Loucy (cell line): ENCODE measurements at regions not wholly inside any gene's neighbourhood (a gene's known extent, or its start where the extent isn't known, plus 50 kb on each side); places are given as distances from the start of the nearest gene placed in this dataset.

Experiments used
- H2AFZ ChIP-seq: fragments of 200-600 bp; sonication (generic); 2 replicates; pipeline ENCODE4 v1.6.0; 2016; ENCODE audit warnings: antibody characterized with exemption, mild to moderate bottlenecking, low read length, moderate library complexity
- H3F3A ChIP-seq: fragments of 200-600 bp; 2 replicates; pipeline ENCODE4 v1.6.0; 2016; ENCODE audit warnings: antibody characterized with exemption, low read depth, mild to moderate bottlenecking
- H3K27me3 ChIP-seq: fragments of 200-600 bp; sonication (generic); 2 replicates; pipeline ENCODE4 v1.6.1; 2014; ENCODE audit warnings: low read length, mild to moderate bottlenecking; ENCODE audit not compliant: insufficient read depth, poor library complexity, severe bottlenecking
- H3K36me3 ChIP-seq: fragments of 200-600 bp; sonication (generic); 2 replicates; pipeline ENCODE4 v1.6.1; 2016; ENCODE audit warnings: low read length; ENCODE audit not compliant: insufficient read depth
- H3K4me1 ChIP-seq: fragments of 200-600 bp; sonication (generic); 2 replicates; pipeline ENCODE4 v1.5.1; 2014; ENCODE audit warnings: low read length, mild to moderate bottlenecking; ENCODE audit not compliant: insufficient read depth, poor library complexity, severe bottlenecking
- H3K4me2 ChIP-seq: fragments of 200-600 bp; sonication (generic); 2 replicates; pipeline ENCODE4 v1.6.0; 2014; ENCODE audit warnings: antibody characterized with exemption, low read length, low read depth, mild to moderate bottlenecking; ENCODE audit not compliant: poor library complexity, severe bottlenecking
- H3K4me3 ChIP-seq: fragments of 200-600 bp; sonication (generic); 2 replicates; pipeline ENCODE4 v1.5.1; 2014; ENCODE audit warnings: low read length, mild to moderate bottlenecking, mixed read lengths; ENCODE audit not compliant: poor library complexity, severe bottlenecking
- H3K79me2 ChIP-seq: fragments of 200-600 bp; sonication (generic); 2 replicates; pipeline ENCODE4 v1.6.1; 2014; ENCODE audit warnings: low read length; ENCODE audit not compliant: insufficient read depth
- H3K9ac ChIP-seq: fragments of 200-600 bp; sonication (generic); 2 replicates; pipeline ENCODE4 v1.6.0; 2014; ENCODE audit warnings: mild to moderate bottlenecking, low read depth, low read length, moderate library complexity; ENCODE audit not compliant: poor library complexity, severe bottlenecking
- H3K9me2 ChIP-seq: fragments of 200-600 bp; sonication (generic); replicated peaks from 2 replicates; pipeline ENCODE4 v1.6.1; 2016; ENCODE audit warnings: low read depth, low read length, mixed read lengths
- H3K9me3 ChIP-seq: fragments of 200-600 bp; sonication (generic); 2 replicates; pipeline ENCODE4 v1.6.1; 2014; ENCODE audit warnings: mild to moderate bottlenecking, antibody characterized with exemption, low read length, low read depth; ENCODE audit not compliant: insufficient read depth
- H4K20me1 ChIP-seq: fragments of 200-600 bp; sonication (generic); 2 replicates; pipeline ENCODE4 v1.6.0; 2014; ENCODE audit warnings: antibody characterized with exemption, low read length, mild to moderate bottlenecking; ENCODE audit not compliant: insufficient read depth, poor library complexity, severe bottlenecking
- EZH2phosphoT487 ChIP-seq: fragments of 200-600 bp; IDR thresholded peaks from 2 replicates; pipeline ENCODE4 v1.6.1; 2018; ENCODE audit warnings: antibody characterized with exemption, mild to moderate bottlenecking, moderate library complexity, borderline replicate concordance
- TF ChIP-seq, protein P1 (sequence below): fragments of 200-600 bp; sonication (generic); conservative IDR thresholded peaks from 2 replicates; pipeline ENCODE4 v1.5.1; 2014; ENCODE audit warnings: mild to moderate bottlenecking, antibody characterized with exemption, low read length

DNA sequence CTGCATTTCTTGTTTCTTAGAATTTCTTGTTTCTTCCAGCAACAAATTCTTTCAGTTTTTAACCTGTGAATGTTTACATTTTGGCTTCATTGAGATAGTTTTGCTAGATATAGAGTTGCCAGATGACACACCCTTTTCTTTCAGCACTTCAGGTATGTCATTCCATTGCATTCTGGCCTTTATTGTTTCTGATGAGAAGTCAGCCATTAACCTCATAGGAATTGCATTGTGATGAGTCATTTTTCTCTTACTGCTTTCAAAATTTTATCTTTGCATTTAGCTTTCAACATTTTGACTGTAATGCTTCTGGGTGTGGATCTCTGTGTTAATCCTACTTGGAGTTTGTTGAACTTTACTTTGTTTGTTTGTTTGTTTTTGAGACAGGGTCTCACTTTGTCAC lies 440.3 kb upstream of the HS3ST5 start:
- Histone ChIP-seq H3K4me1 (no peaks in the 10 kb centered on the region), H2AFZ (no peak overlapping the region), H3K9me3 (no peaks in the 10 kb centered on the region), H3K4me3 (no peak overlapping the region), H4K20me1 (no peaks in the 10 kb centered on the region), H3K27me3 (no peaks in the 10 kb centered on the region), H3K36me3 (no peaks in the 10 kb centered on the region), H3F3A (no peaks in the 10 kb centered on the region), H3K9ac (no peak overlapping the region), H3K9me2 (no peaks in the 10 kb centered on the region), H3K4me2 (no peak overlapping the region), H3K79me2 (no peaks in the 10 kb centered on the region)
- TF ChIP-seq, protein P1, sequence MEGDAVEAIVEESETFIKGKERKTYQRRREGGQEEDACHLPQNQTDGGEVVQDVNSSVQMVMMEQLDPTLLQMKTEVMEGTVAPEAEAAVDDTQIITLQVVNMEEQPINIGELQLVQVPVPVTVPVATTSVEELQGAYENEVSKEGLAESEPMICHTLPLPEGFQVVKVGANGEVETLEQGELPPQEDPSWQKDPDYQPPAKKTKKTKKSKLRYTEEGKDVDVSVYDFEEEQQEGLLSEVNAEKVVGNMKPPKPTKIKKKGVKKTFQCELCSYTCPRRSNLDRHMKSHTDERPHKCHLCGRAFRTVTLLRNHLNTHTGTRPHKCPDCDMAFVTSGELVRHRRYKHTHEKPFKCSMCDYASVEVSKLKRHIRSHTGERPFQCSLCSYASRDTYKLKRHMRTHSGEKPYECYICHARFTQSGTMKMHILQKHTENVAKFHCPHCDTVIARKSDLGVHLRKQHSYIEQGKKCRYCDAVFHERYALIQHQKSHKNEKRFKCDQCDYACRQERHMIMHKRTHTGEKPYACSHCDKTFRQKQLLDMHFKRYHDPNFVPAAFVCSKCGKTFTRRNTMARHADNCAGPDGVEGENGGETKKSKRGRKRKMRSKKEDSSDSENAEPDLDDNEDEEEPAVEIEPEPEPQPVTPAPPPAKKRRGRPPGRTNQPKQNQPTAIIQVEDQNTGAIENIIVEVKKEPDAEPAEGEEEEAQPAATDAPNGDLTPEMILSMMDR, result no peak
- no peak for TF ChIP-seq EZH2phosphoT487

DNA sequence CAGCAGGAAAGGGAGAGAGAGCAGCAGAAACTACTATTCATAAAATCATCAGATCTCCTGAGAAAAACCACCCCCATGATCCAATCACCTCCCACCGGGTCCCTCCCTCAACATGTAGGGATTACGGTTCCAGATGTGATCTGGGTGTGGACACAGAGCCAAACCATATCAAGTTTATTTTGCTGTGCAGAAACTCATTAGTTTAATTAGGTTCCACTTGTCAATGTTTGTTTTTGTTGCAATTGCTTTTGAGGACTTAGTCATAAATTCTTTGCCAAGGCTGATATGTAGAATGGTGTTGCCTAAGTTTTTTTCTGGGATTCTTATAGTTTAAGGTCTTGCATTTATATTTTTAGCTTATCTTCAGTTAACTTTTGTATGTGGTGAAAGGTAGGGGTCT lies 422.0 kb upstream of the HS3ST5 start:
- H3K9ac ChIP-seq, result no peak overlapping the region
- no peak overlapping the region for H2AFZ ChIP-seq
- no peak overlapping the region for H3K4me2 ChIP-seq
- H3K9me3 ChIP-seq, result no peaks in the 10 kb centered on the region
- no peaks in the 10 kb centered on the region for H3K79me2 ChIP-seq
- no peak for TF ChIP-seq EZH2phosphoT487
- TF ChIP-seq, protein P1, result no peak
- no peaks in the 10 kb centered on the region for H3F3A ChIP-seq
- H3K9me2 ChIP-seq, result no peaks in the 10 kb centered on the region
- H4K20me1 ChIP-seq, result no peaks in the 10 kb centered on the region
- H3K36me3 ChIP-seq, result no peaks in the 10 kb centered on the region
- H3K27me3 ChIP-seq, result no peaks in the 10 kb centered on the region
- no peaks in the 10 kb centered on the region for H3K4me1 ChIP-seq
- H3K4me3 ChIP-seq, result no peak overlapping the region

DNA sequence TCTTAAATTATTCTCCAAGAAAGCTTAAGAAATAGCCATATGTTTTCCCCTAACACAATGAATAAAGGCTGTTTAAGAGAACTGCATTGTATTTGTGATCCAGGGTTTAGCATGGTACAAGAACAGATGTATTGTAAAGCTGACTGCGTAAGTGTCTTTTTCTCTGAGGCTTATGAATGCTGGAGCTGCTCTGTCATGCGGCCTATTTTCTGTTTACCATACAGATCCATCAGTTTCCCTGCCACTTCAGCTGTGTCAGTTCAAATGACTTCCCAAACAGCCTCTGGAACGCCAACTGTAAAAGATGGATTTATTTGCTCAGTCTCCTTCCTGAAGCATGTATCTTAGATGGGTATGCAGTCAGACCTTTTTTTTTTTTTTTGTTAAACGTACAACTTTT lies 419.3 kb upstream of the HS3ST5 start:
- H3K4me1 ChIP-seq, result no peaks in the 10 kb centered on the region
- TF ChIP-seq EZH2phosphoT487, result no peak
- TF ChIP-seq, protein P1, result no peak
- no peaks in the 10 kb centered on the region for H4K20me1 ChIP-seq
- no peak overlapping the region for H2AFZ ChIP-seq
- H3K79me2 ChIP-seq, result no peaks in the 10 kb centered on the region
- no peaks in the 10 kb centered on the region for H3K9me2 ChIP-seq
- H3K9me3 ChIP-seq, result no peaks in the 10 kb centered on the region
- no peaks in the 10 kb centered on the region for H3F3A ChIP-seq
- no peak overlapping the region for H3K4me2 ChIP-seq
- H3K27me3 ChIP-seq, result no peaks in the 10 kb centered on the region
- H3K9ac ChIP-seq, result no peak overlapping the region
- no peak overlapping the region for H3K4me3 ChIP-seq
- H3K36me3 ChIP-seq, result no peaks in the 10 kb centered on the region
